HG02759 (cell line): ENCODE measurements at regions not wholly inside any gene's neighbourhood (a gene's known extent, or its start where the extent isn't known, plus 50 kb on each side); places are given as distances from the start of the nearest gene placed in this dataset.
"Not testable (repeated sequence)": the region's sequence is repeated elsewhere in the genome, so short reads cannot be mapped to it uniquely, and the experiment has no call there.

Experiments used
- ATAC-seq: cut with Tn5 transposase; IDR thresholded peaks from one replicate; pipeline ENCODE4 v1.9.1; 2021; ENCODE audit warnings: mild to moderate bottlenecking, moderate library complexity; ENCODE audit not compliant: unreplicated experiment

DNA sequence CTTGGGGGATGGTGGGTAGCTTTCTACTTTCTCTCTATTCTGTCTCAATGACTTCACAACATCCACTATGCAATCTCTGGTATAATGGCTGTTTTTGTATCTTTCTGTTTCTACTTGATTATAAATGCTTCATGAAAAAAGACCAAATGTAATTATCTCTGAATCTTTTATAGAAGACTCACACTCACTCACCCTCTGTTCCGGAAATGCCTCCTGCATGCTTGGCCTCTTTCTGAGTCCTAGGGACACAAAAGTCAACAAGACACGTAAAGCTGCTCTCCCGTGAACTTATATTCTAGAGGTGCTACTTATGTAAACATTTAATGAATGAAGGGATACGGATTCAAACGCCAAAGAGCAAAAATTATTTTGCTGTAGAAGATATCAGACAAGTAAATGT, 502.2 kb upstream of the SOX11 start:
- ATAC-seq, result no peak

DNA sequence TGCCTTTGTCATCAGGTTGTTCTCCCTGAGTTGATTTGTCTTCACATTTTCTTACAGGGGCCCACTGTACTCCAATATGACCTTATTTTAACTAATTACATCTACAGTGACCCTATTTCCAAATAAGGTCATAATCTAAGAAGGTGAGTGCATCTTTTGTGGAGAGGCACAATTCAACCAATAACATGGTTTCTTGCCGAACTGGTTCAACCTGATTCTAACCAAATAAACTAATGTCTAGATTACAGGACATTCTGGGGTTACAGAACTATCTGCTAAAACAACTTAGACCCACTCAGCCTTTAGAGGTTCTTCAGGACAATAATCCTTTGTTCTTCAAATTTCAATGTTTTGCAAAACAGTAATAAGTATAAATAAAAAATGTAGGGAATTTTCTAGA, 496.5 kb upstream of the SOX11 start:
- no peak for ATAC-seq

DNA sequence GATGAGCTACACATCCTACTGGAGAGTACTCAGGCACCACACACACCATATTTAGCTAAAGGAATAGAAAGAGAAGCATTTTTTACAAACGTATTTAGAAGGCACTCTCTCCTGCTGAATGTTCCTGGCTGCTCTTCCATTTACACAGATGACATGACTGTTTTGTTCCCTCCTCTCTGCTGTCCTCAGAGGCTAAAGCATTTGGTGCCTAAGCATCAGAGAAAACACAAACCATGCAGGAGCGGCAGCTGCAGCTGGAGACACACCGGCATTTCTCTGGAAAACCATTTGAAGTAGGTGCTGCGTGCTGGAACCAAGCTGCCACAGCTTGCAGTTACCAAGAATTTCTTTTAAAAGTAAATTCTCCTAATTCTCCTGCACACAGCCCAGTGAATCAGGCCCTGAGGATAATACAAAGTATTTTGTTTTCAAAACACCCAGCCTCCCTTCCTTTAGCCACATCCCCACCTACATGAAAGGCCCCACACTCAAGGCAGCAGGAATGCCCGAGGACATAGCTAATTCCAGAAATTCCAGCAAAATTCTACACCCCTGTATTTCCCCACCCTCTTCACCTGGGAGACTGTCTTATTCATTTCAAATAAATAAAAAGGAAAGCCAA, 488.9 kb upstream of the SOX11 start:
- no peak for ATAC-seq

DNA sequence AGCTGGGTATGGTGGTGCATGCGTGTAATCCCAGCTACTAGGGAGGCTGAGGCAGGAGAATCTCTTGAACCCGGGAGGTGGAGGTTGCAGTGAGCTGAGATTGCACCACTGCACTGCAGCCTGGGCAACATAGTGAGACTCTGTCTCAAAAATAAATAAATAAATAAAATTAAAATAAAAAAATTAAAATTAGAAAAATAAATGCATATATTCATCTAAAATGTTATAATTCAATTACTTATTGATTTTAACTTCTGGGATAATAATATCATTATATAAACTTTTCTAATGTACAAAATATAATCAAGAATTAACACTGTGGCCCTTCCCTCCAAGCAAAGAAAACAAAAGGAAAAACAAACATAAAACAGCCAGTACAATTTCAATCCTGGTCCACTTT, 485.4 kb upstream of the SOX11 start:
- ATAC-seq, result not testable (repeated sequence)

DNA sequence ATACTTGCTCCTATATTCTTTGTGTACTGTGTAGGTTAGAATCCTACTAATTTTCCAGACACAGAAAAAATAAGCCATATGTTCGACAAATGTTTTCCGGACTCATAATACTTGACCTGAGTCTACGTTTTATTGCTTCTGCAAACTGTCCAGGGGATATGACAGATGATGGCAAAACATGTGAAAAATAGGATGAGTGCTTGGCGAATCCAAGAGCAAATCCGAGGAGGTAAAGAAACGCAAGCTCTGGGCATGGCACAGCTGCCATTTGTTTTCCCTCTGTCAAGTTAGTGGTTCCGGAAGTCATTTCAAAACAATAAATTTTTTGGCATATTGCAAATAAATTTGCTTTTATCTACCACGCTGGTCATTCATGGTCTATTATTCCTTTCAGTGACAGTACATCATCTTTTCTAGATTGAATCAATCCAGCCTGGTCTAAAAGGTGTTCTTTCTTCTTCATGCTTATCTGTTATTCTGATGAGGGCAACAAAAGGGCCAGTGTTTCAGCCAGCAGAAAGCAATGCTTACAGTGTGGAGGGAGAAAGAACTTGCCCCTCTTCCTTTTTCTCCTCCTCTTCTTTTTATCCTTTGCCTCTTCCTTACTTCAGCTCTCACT, 476.1 kb upstream of the SOX11 start:
- no peak for ATAC-seq

DNA sequence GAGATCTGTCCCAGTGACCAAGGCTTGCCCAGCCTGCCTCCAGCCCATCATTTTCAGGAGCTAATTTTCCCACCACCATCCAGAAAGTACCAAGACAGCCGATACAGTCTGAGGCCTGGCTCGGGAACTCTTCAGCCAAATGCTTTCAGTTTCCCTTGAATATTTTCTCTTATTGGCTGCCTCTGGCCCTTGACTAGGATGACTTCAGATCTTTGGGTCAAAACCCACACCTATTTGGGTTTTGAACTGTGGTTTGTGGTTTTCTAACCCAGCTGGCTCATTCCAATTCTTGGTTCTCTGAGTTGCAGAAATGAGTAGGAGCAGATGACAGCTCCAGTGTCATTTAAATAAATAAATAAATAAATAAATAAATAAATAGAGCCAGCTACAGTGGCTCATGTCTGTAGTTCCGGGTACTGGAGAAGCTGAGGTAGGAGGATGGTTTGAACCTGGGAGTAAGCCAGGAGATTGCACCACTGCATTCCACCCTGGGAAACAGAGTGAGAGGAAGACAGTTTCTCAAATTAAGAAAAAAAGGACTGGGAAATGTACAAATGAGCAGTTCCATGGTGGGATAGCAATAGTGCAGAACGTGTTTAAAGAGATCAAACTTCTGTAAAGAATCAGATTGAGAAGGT, 465.0 kb upstream of the SOX11 start:
- ATAC-seq, result no peak

DNA sequence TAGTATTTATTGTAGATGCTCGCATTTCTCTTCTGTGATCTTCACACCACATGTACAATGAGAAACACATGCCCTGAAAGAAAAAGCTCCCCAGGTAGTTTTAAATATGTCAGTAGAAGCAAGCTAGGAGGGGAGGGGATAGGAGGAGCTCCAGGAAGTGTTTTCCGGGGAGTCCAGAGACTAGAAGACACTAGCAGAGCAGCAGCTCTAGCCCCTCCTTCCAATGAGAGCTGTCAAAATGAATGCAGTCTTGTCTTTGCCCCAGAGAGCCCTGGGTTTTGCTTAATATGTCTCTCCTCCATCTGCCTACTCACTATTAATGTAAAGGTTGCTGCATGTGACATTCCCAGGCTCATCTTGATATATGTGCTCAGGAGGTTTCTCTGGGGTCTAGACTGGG, 462.6 kb upstream of the SOX11 start:
- no peak for ATAC-seq

DNA sequence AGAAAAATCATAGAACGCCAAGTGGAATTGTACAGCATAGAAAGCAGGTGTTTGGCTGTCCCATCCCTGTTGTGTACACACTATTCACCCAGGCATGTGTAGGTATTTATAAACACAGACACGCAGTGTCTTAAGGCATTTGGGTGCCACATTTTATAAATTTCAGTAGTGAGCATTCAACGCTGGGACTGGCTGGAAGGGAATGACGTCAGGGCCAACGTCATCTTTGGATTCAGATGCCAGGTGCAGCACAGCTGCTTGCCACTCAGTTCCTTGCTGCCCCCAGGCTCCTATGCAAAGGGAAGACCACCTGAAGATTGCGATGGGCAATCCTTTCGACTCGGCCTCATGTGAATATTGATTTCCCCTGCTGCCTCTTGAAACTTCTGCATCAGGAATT, 461.7 kb upstream of the SOX11 start:
- no peak for ATAC-seq

DNA sequence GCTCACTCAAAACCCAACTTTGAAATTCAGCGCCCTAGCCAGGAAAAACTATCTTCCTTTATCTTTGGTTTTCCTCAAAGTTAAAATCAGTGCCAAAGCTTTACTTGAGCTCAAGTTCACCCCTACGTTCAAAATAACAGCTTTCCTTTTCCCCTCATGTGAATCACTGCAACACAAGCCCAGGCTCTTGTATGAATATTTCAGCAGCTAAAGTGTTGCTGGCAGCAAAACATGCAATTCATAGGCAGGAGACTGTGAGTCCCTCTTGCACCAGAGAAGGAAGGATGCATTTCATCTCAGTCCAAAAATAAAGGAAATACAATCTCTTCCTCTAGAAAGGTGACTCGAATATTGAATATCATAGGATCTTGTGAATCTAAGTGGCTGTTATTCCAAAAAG, 461.3 kb upstream of the SOX11 start:
- no peak for ATAC-seq

DNA sequence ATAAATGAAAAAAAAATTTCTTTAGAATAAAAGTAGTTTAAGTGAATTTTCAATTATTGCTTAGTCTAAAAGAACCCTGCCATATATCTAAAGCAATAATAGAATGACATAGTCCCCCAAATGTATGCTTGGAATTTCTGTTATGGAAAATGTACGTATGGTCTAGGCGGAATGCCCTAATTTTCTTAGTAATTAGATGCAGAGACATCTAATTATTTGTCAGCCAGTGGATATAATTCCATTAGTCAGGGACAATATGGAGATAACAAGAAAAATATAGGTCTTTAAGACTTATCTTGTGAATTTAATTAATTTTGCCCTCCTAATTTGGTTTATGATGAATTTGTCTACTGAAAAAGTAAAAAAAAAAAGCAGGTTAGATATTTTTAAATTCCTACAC, 460.9 kb upstream of the SOX11 start:
- ATAC-seq, result no peak

DNA sequence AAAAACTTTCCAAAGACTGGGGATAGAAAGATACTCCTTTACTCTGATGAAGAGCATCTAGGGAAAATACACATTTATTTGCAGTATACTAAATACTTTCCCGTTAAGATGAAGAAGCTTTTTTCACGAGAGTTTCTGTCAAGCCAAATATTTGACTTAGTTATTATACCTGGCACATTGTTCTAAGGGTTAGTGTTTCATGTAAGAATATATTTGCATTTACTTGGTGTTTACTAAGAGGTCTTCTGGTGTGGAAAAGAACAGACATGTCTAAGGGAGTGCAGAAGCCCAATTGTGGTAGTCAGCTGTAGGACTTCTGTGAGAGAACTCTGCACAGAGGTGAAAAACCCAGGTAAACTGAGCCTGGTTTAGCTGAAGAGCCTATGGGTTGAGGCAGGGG, 457.6 kb upstream of the SOX11 start:
- no peak for ATAC-seq

DNA sequence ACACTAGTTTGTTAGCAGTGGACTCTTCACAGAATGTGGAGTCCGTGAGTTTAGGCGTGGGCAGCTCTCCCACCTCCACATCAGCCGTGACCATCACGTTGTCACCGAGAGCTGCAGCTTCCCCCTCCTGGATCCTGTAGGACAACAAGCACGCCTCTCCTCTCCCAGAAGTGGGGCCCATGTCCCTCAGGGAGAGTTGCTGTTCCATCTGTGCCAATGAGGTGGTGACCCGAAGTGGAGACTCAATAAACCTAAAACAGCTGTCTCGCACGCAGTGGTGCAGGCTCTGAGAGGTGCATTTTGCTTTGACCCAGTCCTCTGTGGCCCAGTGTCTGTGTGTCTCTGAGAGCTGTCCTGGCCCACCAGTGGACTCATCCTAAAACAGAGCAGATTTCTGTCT, 456.5 kb upstream of the SOX11 start:
- ATAC-seq, result no peak

DNA sequence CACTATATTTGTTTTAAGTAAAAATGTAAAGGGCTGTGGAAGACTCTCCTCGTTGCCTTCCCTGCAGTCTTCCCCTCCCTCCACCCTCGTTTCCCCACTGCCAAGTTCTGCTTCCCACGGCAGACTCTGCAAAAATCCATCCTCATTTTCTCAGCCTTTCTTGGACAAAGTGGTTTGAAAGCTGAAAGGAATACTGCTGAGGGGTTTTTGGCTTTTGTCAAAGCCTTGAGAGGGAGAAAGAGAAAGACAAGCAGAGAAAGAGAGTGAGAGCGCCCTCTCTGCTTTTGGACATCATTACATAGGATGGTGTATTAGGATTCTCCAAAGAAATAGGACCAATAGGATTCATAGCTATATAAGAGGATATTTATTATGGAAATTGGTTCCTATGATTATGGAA, 455.9 kb upstream of the SOX11 start:
- ATAC-seq, result no peak

DNA sequence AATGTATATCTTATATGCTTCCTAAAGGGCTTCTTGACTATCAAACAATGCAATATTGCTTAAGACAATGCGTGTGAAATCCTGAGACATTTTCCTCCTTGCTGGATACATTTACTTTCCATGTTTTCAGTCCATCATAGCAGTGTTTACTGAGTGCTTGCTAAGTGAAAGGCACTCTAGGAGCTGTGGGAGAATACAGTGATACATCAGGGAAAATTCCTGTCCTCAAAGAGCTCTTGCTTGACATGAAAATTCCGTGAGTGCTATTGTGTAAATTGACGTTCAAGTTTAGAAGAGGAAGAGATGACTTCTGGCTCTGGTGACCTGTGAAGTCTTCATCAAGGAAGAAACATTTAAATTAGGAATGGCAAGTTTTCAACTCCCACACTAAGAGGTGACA, 449.4 kb upstream of the SOX11 start:
- ATAC-seq, result no peak

DNA sequence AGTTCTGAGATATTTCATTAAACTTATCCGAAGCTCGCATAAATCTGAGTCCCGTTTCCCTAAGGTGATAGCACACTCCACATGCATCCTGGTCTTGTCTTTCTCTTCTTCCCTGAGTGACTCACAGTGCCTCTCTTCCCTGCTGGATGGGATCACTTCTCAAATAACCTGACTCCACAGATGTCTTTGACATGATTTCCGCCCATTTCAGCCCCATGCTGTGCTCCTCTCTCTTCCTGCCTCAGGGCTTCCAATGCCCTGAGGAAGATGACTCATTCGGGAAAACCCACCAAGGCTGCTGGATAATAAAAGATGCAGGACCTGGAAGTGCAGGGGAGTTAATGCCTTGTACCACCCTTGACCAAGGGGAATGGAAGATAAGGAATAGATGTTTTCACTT, 441.7 kb upstream of the SOX11 start:
- no peak for ATAC-seq

DNA sequence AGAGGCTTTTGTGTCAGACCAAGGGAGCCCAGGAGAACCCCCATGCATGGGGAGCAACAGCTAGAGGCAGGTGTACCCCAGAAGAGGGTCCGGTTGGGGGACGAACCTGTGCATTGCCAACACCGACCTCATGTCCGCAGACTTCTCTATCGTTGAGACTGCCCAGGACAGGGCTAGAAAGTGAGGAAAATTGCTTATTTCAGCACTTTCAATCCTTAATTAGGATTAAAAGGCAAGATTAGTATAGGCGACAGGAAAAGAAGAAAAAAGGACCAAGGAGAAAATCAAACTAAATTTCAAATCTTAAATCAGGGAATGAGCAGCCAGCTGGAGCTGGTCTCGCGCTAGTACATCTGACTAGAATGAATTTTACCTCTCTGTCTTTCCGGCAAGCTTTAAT, 438.9 kb upstream of the SOX11 start:
- no peak for ATAC-seq

DNA sequence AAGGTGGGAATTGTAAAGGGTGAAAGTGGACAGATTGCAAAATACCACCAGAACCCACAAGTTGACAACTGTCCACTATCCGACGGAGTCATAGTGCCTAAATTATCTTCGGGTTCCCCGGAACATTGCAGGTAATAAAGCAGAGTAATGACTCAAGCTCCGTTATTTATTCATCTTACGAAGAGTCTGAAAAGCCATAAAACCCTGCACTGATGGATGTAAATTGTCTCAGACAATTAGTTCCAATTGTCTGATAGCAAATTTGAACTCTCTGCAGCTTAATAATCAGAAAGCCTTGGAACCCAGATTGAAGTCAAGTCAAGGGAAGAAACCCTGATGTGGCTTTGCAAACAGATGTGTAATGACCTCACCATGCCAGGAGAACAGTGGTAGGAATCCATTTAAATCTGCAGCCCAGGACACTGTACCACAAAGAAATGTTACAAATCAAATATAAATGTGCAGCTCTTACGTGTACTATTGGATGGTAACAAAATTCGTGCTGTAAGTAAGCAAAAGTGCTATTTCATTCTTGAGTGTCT, 437.3 kb upstream of the SOX11 start:
- no peak for ATAC-seq

DNA sequence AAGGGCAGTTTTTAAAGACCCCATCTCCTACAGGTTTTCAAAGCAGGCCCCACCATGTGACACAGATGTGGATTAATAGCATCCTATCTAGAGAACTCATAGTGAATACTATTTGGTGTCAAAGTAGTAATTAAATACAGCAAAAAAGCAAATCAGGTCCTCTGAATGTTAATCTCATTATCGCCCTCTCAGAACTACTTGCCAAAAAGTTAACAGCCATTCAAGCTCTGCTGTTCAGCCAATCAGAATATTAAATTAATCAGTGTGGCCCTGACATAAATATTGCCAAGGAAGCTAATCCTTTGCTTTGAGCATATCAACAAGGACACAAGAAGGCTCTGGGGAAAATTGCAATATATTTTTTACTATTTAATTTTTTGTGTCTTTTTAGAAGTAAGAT, 428.9 kb upstream of the SOX11 start:
- no peak for ATAC-seq

DNA sequence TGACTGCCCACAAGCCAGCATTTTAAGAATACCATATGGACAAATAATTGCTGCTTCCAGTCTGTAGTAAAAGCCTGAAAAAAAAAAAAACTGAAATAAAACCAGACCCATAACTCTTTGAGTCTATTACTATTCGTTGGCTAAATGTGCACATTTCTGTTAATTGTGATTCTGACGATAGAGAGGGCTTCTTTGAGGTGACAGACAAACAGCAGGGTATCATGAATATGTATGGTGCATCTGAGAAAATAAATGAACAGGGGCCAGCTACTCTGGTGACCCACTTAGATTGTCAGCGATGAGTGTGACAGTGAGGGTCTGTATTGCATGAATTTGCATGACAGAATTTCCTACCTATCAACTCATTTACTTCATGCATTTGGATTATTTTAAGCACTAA, 427.8 kb upstream of the SOX11 start:
- ATAC-seq, result no peak

DNA sequence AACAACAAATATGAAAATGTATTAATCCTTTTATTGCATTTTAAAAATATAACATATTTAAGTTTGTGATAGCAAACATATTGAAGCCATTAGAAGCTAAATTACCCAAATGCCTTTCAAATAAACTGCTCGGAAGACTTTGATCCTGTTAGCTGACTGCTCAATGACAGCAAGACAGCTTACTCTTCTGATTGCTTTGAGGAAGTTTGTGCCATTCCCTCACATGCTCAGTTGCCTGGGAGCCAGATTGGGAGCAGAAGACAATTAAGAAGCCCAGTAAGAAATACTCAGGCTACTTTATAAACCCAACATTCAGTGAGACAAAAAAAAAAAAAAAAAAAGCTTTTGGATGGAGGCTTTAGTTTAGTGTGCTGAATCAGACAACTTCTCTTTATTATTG, 407.1 kb upstream of the SOX11 start:
- ATAC-seq, result no peak

DNA sequence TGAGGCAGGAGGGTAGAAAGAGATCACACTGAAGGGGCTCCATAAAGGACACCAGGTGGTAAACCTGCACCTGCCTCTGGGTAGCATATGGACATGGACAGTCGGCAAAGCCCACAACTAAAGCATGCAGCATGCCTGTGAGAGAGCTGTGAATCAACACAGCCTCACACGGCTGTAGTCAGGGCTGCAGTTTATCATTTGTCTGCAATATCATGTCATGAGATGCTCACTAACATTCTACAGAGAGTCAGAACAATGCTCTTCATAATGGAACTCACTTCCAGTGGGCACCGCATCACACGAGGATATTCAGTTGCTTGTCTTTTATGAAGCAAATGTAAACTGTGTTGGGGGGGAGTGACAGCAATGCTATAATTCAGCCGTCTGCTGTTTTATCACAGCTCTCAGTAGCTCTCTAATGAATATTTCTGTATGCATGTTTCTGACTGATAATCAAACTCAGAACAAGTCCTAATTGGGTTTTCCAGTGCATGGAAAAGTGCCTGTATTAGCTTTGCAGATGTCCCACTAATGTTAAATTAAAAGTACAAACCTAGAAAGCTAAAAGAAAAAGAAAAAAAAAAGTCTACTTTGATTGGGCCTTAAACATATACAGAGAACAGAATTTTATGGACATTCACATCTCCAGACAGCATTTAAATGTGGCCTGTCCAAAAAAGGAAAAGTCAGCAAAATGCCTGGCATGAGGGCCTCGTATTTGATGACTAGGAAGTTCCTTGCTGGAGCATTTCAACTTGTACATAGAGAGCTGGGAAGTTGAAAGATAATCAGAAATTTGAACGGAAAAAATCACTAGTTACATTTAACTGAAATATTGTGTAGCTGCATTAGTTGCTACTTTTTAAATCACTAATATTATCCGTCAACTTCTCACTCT, 406.1 kb upstream of the SOX11 start:
- no peak for ATAC-seq
